K562 (cell line): ENCODE measurements at regions not wholly inside any gene's neighbourhood (a gene's known extent, or its start where the extent isn't known, plus 50 kb on each side); places are given as distances from the start of the nearest gene placed in this dataset.

ENCODE experiments used
- ATAC-seq: fragments of 200-7000 bp; cut with Tn5 transposase; 3 replicates; pipeline ENCODE4 v1.9.1; 2020; ENCODE audit warnings: moderate library complexity
- BruUV-seq: library from RNA; stranded (reverse); fragments of 400-500 nt; replicated peaks from 2 replicates; lab custom pipeline; 2021; lab: Mats Ljungman, UMichigan
- CTCF ChIA-PET: fragments of 300-600 bp; formaldehyde crosslinking; extraction: SDS; loops from one replicate; lab custom pipeline; 2021; ENCODE audit warnings: low intra/inter-chr PET ratio; lab: Yijun Ruan, JAX
- POLR2A ChIA-PET: fragments of 300-600, 350-650 bp; sonication (Branson Sonifier 250); formaldehyde crosslinking; extraction: SDS; loops from one replicate; lab custom pipeline; 2021; ENCODE audit warnings: antibody characterized with exemption, inconsistent platforms; lab: Yijun Ruan, JAX
- DNase-seq, 4 experiments: peaks; one replicate each; pipeline versions ENCODE4 v3.0.0 to v3.0.0-alpha.2; 2011 to 2018; ENCODE audit warnings: low spot score in 3 of 4, mixed read lengths in 3 of 4; ENCODE audit errors: extremely low read depth in 1 of 4
- FAIRE-seq: peaks from 2 replicates; lab custom pipeline; 2011; peaks lifted over from hg19 to GRCh38; lab: Jason Lieb, UNC
- H2AFZ ChIP-seq: 2 replicates; pipeline ENCODE4 v1.6.0; 2011; ENCODE audit warnings: low read depth, low read length, control low read depth, inconsistent platforms
- H3K27ac ChIP-seq: fragments of 200-600 bp; 3 replicates; pipeline ENCODE4 v1.8.0; 2011; ENCODE audit warnings: low read depth, mild to moderate bottlenecking, control low read depth, inconsistent platforms, low read length, moderate library complexity, mixed read lengths; ENCODE audit errors: extremely low read depth
- H3K27me3 ChIP-seq, 2 experiments: fragments of 300-600 bp in 1 of 2; 2 replicates in 1 of 2; 3 replicates in 1 of 2; pipeline versions ENCODE4 v1.6.0 to v1.8.0; 2011; ENCODE audit warnings: inconsistent platforms in 2 of 2, low read length in 2 of 2, mild to moderate bottlenecking in 1 of 2, mixed read lengths in 1 of 2, moderate library complexity in 1 of 2; ENCODE audit not compliant: control insufficient read depth in 2 of 2, insufficient read depth in 2 of 2
- H3K36me3 ChIP-seq: fragments of 300-600 bp; 3 replicates; pipeline ENCODE4 v1.8.0; 2011; ENCODE audit warnings: mild to moderate bottlenecking, low read length, inconsistent platforms; ENCODE audit not compliant: control insufficient read depth, insufficient read depth
- H3K4me1 ChIP-seq, 2 experiments: fragments of 200-600 bp in 1 of 2; replicated peaks in 1 of 2; 2 replicates in 1 of 2; 3 replicates in 1 of 2; pipeline versions ENCODE4 v1.5.1 to v1.8.0; 2011; ENCODE audit warnings: inconsistent platforms in 2 of 2, low read length in 2 of 2, mild to moderate bottlenecking in 1 of 2, mixed read lengths in 1 of 2, moderate library complexity in 1 of 2; ENCODE audit not compliant: control insufficient read depth in 2 of 2, insufficient read depth in 2 of 2
- H3K4me2 ChIP-seq: 2 replicates; pipeline ENCODE4 v1.6.1; 2011; ENCODE audit warnings: low read length, control low read depth, inconsistent platforms, mixed read lengths; ENCODE audit not compliant: insufficient read depth
- H3K4me3 ChIP-seq: fragments of 200-600 bp; sonication (generic), shearing (Covaris generic); 2 replicates; pipeline ENCODE4 v1.5.1; 2016; ENCODE audit warnings: control low read depth, inconsistent platforms
- H3K79me2 ChIP-seq: fragments of 200-600 bp; 3 replicates; pipeline ENCODE4 v1.8.0; 2011; ENCODE audit warnings: low read length, inconsistent platforms; ENCODE audit not compliant: control insufficient read depth, insufficient read depth
- H3K9ac ChIP-seq, 2 experiments: 2 replicates each; pipeline versions ENCODE4 v1.6.0 to v1.6.1; 2011; ENCODE audit warnings: low read depth in 2 of 2, low read length in 2 of 2, control low read depth in 1 of 2, inconsistent platforms in 1 of 2, mild to moderate bottlenecking in 1 of 2, mixed read lengths in 1 of 2; ENCODE audit not compliant: insufficient read depth in 1 of 2
- H3K9me1 ChIP-seq: one replicate; pipeline ENCODE4 v1.6.0; 2011; ENCODE audit warnings: inconsistent platforms, mild to moderate bottlenecking, low read length, moderate library complexity; ENCODE audit not compliant: control insufficient read depth, insufficient read depth
- H3K9me3 ChIP-seq: replicated peaks from 2 replicates; pipeline ENCODE4 v1.5.1; 2011; ENCODE audit warnings: low read depth, low read length, inconsistent platforms; ENCODE audit not compliant: control insufficient read depth, insufficient read depth
- H4K20me1 ChIP-seq: replicated peaks from 2 replicates; pipeline ENCODE4 v1.6.1; 2011; ENCODE audit warnings: low read length, inconsistent platforms, mixed read lengths; ENCODE audit not compliant: control insufficient read depth, insufficient read depth
- ATF1 ChIP-seq, 2 experiments: fragments of 450-650 bp in 1 of 2; IDR thresholded peaks; 2 replicates each; pipeline ENCODE4 v1.6.1; 2016; ENCODE audit warnings: missing compliant biosample characterization in 1 of 2, missing genetic modification characterization in 1 of 2
- BACH1 ChIP-seq: fragments of 200-800 bp; sonication (Bioruptor generic); IDR thresholded peaks from 2 replicates; pipeline ENCODE4 v1.6.1; 2016; ENCODE audit warnings: missing genetic modification characterization, missing compliant biosample characterization
- E2F3 ChIP-seq: fragments of 250-450 bp; sonication (Bioruptor Pico); IDR thresholded peaks from 2 replicates; pipeline ENCODE4 v1.4.0; 2020; ENCODE audit warnings: mild to moderate bottlenecking
- ZBTB12 ChIP-seq: fragments of 250-450 bp; sonication (Bioruptor Pico); IDR thresholded peaks from 2 replicates; pipeline ENCODE4 v1.4.0; 2020
- ZNF316 ChIP-seq: fragments of 450-650 bp; IDR thresholded peaks from 2 replicates; pipeline ENCODE4 v1.6.1; 2016
- ZNF395 ChIP-seq: fragments of 200-800 bp; sonication (Bioruptor generic); IDR thresholded peaks from 2 replicates; pipeline ENCODE4 v1.6.1; 2017; ENCODE audit warnings: missing genetic modification characterization, missing compliant biosample characterization
- in situ Hi-C: fragments of 300-500 bp; cut with MboI; formaldehyde crosslinking; loops from 4 replicates; pipeline ENCODE4 v1.15.0; 2018; ENCODE audit warnings: inconsistent platforms, mixed read lengths
- intact Hi-C: fragments of 100-400 bp; cut with micrococcal nuclease; formaldehyde crosslinking; loops from 2 replicates; pipeline ENCODE4 v1.14.2; 2022

GRCh38 chr18:43364535-43364934, 87.2 kb upstream of the SYT4 start:
- ChIA-PET CTCF (no interaction called here), POLR2A (no interaction called here)
- H3K9me3 ChIP-seq, result no peaks in the 10 kb centered on the region
- in situ Hi-C loops, result no loop called here
- DNase-seq, result no peak
- FAIRE-seq, result no peak
- H2AFZ ChIP-seq, result no peak overlapping the region
- no peak overlapping the region for H3K4me2 ChIP-seq
- no peak overlapping the region for H3K27ac ChIP-seq
- H4K20me1 ChIP-seq, result no peaks in the 10 kb centered on the region
- H3K79me2 ChIP-seq, result no peaks in the 10 kb centered on the region
- no TSS peak for BruUV-seq
- no peak for TF ChIP-seq ZBTB12 (CRISPR knock-in tag)
- TF ChIP-seq ATF1 (CRISPR knock-in tag; IDR thresholded peaks at IDR 0.05), result no peak
- TF ChIP-seq ATF1 (tag; IDR thresholded peaks at IDR 0.05), result no peak
- TF ChIP-seq E2F3 (CRISPR knock-in tag), result no peak
- TF ChIP-seq BACH1 (tag), result no peak
- no peak for TF ChIP-seq ZNF395
- no peak for TF ChIP-seq ZNF316
- TF ChIP-seq, all 486 proteins: peak for 0
- Histone ChIP-seq H3K27me3 (no peaks in the 10 kb centered on the region), H3K4me3 (no peak overlapping the region), H3K36me3 (no peaks in the 10 kb centered on the region), H3K9me1 (no peaks in the 10 kb centered on the region), H3K4me1 (no peaks in the 10 kb centered on the region), H3K9ac (no peak overlapping the region)
- intact Hi-C loops, result no loop called here
- no peak for ATAC-seq
